T follicular helper cell (primary cell): ENCODE measurements at regions not wholly inside any gene's neighbourhood (a gene's known extent, or its start where the extent isn't known, plus 50 kb on each side); places are given as distances from the start of the nearest gene placed in this dataset.
"Not testable (repeated sequence)": the region's sequence is repeated elsewhere in the genome, so short reads cannot be mapped to it uniquely, and the experiment has no call there.

ENCODE experiments used
- DNase-seq: peaks from one replicate; pipeline ENCODE4 v3.0.0-alpha.2; 2020; ENCODE audit warnings: low read depth

GRCh38 chr10:47711428-47711827, 52.0 kb downstream of the SYT15B start:
- not testable (repeated sequence) for DNase-seq

DNA sequence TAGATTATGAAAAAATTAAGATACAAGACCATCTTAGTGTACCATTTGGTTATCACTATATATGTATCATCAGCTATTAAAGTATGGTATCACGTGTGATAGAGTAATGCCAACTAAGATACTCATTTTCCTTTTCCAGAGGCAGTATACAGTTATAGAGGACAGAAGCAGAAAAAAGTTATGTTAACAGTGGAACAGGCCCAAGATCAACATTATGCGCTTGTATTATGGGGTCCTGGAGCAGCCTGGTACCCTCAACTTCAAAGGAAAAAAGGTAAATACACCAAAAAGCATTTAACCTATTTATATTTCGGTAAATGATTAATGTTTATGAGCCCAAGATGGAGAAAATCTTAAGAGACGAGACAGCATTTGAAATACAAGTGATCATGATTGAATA, 52.9 kb downstream of the SYT15B start:
- DNase-seq, result not testable (repeated sequence)

GRCh38 chr10:47705698-47706414, 57.5 kb downstream of the SYT15B start:
- DNase-seq, result peak; percentile 55

GRCh38 chr10:47701285-47701684, 62.1 kb downstream of the SYT15B start:
- DNase-seq, result not testable (repeated sequence)

DNA sequence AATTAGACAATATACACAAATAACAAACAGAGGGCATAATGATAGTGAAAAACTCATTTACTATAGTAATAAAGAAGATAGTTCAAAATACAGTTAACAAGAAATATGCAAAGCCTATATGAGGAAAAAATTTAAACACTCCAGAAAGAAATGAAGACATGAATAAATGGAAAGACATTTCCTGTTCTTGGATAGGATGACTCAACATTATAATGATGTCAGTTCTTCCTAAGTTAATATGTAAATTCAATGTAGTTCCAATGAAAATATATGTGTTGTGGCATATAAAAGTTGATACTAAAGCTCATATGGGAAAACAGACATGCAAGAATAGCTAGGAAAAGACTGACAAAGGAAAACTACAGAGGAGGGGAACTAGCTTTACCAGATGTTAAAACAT, 63.5 kb downstream of the SYT15B start:
- DNase-seq, result not testable (repeated sequence)

DNA sequence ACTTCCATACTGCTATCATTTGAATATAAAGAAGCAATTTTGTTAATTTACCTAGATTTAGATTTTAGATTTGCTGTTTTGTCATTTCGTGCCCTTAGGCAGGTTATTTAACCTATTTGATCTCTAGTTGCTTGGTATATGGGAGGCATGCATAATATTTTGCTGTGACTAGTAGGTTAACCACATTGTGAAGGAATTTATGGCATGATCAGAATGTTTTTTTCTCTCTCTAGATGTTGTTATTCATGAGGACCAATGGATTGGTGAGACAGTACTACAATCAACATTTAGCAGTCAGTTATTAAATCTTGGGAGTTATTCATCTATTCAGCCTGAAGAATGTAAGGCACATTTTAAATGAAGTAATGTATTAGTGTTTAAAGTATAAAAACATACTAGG, 67.2 kb downstream of the SYT15B start:
- not testable (repeated sequence) for DNase-seq

DNA sequence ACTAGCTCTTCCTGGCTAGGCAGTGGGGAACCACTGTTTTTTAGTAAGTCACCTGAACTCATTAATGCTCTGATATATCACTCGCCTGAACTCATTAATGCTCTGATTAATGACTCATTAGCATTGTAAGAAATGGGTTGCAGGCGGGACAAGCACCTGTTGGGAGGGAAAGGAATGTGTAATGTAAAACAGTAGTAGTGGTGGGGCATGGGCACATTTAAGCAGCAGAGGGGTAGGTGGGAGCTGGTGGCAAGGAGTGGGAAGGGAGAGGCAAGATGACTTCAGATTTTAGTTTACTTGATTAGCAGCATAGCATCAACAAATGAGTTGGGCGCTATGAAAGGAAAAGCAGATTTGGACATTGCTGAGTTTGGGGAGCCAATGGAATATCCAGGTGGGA, 68.2 kb downstream of the SYT15B start:
- not testable (repeated sequence) for DNase-seq

GRCh38 chr10:47690304-47690703, 73.1 kb downstream of the SYT15B start:
- DNase-seq, result not testable (repeated sequence)

GRCh38 chr10:47683826-47684475, 79.4 kb downstream of the SYT15B start:
- DNase-seq, result not testable (repeated sequence)

DNA sequence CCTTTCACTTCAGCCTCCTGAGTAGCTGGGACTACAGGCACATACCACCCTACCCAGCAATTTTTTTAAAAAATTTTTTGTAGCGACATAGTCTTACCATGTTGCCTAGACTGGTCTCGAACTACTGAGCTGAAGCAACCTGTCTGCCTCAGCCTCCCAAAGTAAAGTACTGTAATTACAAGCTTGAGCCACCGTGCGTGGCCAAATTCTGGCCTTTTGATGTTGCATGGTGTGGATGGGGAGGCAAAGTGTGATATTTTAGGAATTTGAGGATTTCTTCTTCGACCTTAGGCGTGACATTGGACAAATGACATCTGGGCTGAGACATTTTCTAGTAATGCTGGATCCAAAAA, 81.8 kb downstream of the SYT15B start:
- DNase-seq, result not testable (repeated sequence)

DNA sequence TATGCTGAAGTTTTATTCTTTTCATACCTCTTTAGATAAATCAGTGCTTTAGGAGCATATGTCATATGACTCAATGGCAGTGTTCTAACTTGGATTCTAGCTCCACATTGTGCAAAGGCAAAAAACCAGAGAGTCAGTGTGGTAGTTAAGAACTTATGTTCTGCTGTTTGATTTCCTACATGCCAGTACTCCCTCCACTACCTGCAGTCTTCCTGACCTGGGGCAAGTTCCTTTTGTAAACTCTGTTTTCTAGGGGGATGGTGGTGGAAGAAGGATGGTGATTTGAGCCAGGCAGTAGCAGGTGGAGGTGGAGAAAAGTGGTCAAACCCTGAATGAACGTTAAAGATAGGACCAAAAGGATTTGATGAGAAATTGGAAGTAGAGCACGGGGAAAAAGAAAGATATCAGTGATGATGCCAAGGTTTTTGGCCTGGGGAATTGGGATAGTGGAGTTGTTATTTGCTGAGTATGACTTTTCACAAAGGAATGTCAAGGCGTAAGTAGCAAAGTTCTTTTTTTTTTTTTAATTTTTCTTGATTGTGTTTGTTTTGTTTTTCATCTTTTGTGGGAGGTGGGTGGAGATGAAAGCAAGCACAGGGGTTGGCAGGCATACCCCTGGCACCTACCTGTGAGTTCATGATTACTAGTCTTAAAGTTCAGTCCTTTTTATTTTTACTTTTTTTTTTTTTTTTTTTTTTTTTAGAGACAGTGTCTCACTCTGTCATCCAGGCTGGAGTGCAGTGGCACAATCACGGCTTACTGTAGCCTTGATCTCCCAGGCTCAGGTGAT, 82.3 kb downstream of the SYT15B start:
- DNase-seq, result not testable (repeated sequence)

DNA sequence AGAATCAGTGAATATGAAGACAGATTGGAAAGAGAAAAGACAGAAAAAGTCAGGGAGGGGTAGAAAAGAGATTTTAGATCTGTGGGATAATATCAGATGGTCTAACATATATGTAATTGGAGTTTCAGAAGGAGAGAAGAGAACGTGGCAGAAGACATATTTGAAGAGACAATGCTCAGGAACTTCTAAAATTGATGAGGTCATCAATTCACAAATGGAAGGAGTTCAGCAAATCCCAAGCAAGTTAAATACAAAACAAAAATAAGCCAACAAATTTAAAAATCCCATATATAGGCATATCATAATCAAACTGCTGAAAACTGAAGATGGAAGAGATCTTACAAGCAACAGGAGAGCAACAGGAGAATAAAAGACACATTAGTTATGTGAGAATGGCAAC, 87.3 kb downstream of the SYT15B start:
- not testable (repeated sequence) for DNase-seq

GRCh38 chr10:47675577-47675976, 87.8 kb downstream of the SYT15B start:
- DNase-seq, result not testable (repeated sequence)

DNA sequence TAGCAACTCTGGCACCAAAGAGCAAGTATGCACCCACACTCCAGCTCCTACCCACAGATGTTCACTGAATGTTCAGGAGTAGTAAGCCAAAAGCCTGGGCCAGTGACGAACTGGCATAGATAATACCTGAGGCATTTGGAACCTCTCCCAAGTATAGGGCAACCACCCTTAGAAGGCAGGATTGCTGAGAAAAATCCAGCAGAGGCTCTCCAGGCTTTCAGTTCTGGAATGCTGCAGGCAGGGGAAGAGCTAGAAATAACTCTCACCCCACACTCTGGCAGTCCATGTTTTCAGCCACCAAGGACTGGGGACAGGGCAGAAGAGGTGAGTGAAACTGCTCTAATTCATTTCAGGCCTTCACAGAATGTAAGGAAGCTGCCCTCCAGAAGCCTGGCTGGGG, 90.3 kb downstream of the SYT15B start:
- DNase-seq, result not testable (repeated sequence)

DNA sequence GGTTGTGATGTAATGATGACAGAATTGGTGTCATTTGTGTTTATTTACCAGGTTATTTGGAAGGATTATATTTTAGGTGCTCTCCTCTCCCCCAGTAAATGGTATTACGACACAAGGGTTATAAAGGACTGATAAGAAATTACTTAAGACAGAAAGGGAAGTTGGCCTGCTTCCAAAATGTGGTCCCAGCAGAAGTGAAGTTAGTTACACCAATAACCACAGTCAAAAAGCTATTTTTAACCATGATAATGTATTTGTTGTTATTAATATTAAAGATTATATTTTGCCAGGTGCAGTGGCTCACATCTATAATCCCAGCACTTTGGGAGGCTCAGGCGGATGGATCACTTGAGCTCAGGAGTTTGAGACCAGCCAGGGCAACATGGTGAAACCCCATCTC, 92.5 kb downstream of the SYT15B start:
- DNase-seq, result not testable (repeated sequence)

GRCh38 chr10:47661955-47662577, 101.3 kb downstream of the SYT15B start:
- DNase-seq, result not testable (repeated sequence)

DNA sequence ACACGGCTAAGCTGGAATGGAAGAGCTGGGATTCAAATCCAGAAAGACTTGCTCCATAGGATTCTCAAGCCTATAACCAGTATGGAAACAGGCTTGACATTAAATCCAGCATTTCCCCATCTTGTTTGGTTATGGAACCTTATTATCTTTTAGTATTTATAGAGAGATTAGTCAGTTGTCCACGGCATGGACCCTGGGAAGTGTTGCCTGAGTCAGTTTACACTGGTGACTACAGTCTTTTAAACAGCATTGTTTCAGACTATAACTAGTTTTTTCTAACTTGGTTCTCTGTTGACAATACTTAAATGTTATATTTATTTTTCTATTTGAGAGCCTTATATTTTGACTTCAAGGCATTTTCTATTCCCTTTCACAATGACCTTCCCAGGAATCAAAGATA, 106.7 kb downstream of the SYT15B start:
- not testable (repeated sequence) for DNase-seq

DNA sequence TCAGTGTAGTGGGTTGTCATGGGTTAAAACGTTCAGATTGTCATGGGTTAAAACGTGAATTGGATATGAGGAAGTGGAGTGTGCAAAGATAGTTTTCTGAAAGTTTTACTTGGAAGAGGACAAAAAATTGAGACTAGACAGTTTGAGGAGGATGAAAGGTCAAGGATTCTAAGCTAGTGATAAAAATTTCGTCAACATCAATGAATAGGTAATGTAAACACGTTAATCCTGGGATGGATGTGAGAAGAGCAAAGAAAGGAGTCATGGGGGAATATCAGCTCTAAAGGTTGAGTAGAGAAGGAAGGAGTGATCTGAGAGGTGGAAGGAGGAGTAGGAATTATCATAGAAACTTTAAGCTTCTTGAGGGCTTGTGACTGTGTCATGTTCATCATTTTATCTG, 109.2 kb downstream of the SYT15B start:
- DNase-seq, result not testable (repeated sequence)

DNA sequence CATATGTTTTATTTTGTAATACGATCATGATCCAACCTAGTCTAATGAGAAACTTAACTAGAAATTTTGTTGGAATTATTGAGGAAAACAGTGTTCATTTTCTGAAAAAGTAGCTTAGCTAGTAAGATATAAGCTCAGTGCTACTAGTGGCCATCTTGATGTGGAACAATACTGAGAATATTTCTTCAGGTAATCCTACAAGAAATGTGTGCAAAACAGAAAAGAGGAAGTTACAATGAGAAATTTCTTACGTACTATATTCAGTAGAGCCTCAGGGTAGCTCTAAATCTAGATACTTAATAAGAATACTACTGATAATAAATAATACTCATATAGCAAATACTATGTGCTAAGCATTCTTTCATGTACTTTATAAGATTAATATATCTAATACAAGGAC, 114.8 kb downstream of the SYT15B start:
- not testable (repeated sequence) for DNase-seq

- DNase-seq, result not testable (repeated sequence)
Measured at GRCh38 chr10:47647523-47648101, 115.8 kb downstream of the SYT15B start.

DNA sequence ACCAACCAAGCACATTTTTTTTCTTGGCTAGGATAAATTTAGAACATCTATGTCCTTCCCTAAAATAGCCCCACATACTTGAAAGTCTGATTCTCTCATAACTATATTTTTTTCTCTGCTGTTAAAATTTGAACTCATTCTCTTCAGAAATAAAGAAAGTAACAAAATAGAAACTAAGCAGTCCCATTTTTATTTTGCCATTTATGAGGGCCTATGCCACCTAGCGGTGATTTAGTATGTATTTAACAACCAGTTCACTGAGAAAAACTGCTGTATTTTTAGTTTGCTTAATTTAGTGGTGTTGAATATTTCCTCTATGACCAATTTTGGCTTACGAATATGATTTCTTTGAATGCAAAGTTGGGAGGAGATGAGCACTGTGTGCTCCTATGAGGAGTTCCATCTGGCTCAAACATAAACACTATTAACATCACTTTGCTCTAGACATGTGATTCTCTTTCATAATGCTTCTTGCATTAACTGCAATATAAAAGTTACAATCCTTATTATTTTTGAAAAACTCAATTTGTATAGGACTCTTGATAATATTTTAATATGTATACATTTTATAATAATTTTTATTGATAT, 116.6 kb downstream of the SYT15B start:
- not testable (repeated sequence) for DNase-seq
